Endothelial cell of umbilical vein (primary cell): ENCODE measurements at regions not wholly inside any gene's neighbourhood (a gene's known extent, or its start where the extent isn't known, plus 50 kb on each side); places are given as distances from the start of the nearest gene placed in this dataset.

Source experiments
- BruUV-seq: library from RNA; stranded (reverse); fragments of 400-500 nt; replicated peaks from 2 replicates; lab custom pipeline; 2021; lab: Mats Ljungman, UMichigan
- CTCF ChIA-PET: fragments of 300-600, 350-600 bp; sonication (Branson Sonifier 250); formaldehyde crosslinking; loops from one replicate; lab custom pipeline; 2021; ENCODE audit warnings: antibody characterized with exemption, inconsistent platforms; lab: Charles Lee
- POLR2A ChIA-PET: fragments of 300-600, 350-600 bp; sonication (Branson Sonifier 250); formaldehyde crosslinking; loops from one replicate; lab custom pipeline; 2021; ENCODE audit warnings: antibody characterized with exemption, inconsistent platforms; lab: Charles Lee
- DNase-seq: peaks from one replicate; pipeline ENCODE4 v3.0.0-alpha.2; 2011; ENCODE audit warnings: low read depth, low spot score
- FAIRE-seq: peaks from 2 replicates; lab custom pipeline; 2011; peaks lifted over from hg19 to GRCh38; lab: Jason Lieb, UNC
- H2AFZ ChIP-seq: 2 replicates; pipeline ENCODE4 v1.6.0; 2012; ENCODE audit warnings: low read depth, low read length, control low read depth, inconsistent platforms
- H3K27ac ChIP-seq: 2 replicates; pipeline ENCODE4 v1.5.1; 2011; ENCODE audit warnings: low read depth, mild to moderate bottlenecking, control low read depth, low read length, moderate library complexity; ENCODE audit not compliant: insufficient read depth
- H3K27me3 ChIP-seq, 2 experiments: 2 replicates each; pipeline versions ENCODE4 v1.6.0 to v1.6.1; 2011; ENCODE audit warnings: low read length in 2 of 2, mixed read lengths in 1 of 2; ENCODE audit not compliant: control insufficient read depth in 2 of 2, insufficient read depth in 2 of 2
- H3K36me3 ChIP-seq, 2 experiments: 2 replicates in 1 of 2; 3 replicates in 1 of 2; pipeline ENCODE4 v1.5.1; 2011; ENCODE audit warnings: low read length in 2 of 2, mild to moderate bottlenecking in 1 of 2, moderate library complexity in 1 of 2; ENCODE audit not compliant: control insufficient read depth in 2 of 2, insufficient read depth in 2 of 2; ENCODE audit errors: extremely low read depth in 1 of 2
- H3K4me1 ChIP-seq: 3 replicates; pipeline ENCODE4 v1.5.1; 2011; ENCODE audit warnings: mild to moderate bottlenecking, low read length; ENCODE audit not compliant: control insufficient read depth, insufficient read depth; ENCODE audit errors: extremely low read depth
- H3K4me2 ChIP-seq: 2 replicates; pipeline ENCODE4 v1.6.1; 2011; ENCODE audit warnings: low read length, control low read depth, mixed read lengths; ENCODE audit not compliant: insufficient read depth
- H3K4me3 ChIP-seq, 3 experiments: fragments of 200-600 bp in 1 of 3; sonication (generic), shearing (Covaris generic) in 1 of 3; replicated peaks in 1 of 3; 2 replicates each; pipeline ENCODE4 v1.5.1; 2011 to 2016; ENCODE audit warnings: control low read depth in 3 of 3, low read length in 3 of 3, mild to moderate bottlenecking in 2 of 3, inconsistent platforms in 1 of 3, low read depth in 1 of 3, moderate library complexity in 1 of 3; ENCODE audit not compliant: insufficient read depth in 1 of 3
- H3K79me2 ChIP-seq: 2 replicates; pipeline ENCODE4 v1.6.0; 2012; ENCODE audit warnings: low read length, inconsistent platforms; ENCODE audit not compliant: control insufficient read depth, insufficient read depth
- H3K9ac ChIP-seq: replicated peaks from 2 replicates; pipeline ENCODE3; 2011; ENCODE audit warnings: low read length, control low read depth; ENCODE audit not compliant: insufficient read depth; ENCODE audit errors: extremely low read depth
- H3K9me1 ChIP-seq: replicated peaks from 3 replicates; pipeline ENCODE4 v1.6.0; 2011; ENCODE audit warnings: mild to moderate bottlenecking, low read length; ENCODE audit not compliant: control insufficient read depth, insufficient read depth; ENCODE audit errors: extremely low read depth
- H3K9me3 ChIP-seq: replicated peaks from 2 replicates; pipeline ENCODE4 v1.5.1; 2012; ENCODE audit warnings: low read length, inconsistent platforms; ENCODE audit not compliant: control insufficient read depth, insufficient read depth
- H4K20me1 ChIP-seq: replicated peaks from 2 replicates; pipeline ENCODE3; 2011; ENCODE audit warnings: mild to moderate bottlenecking, low read length; ENCODE audit not compliant: control insufficient read depth, insufficient read depth; ENCODE audit errors: extremely low read depth
- CTCF ChIP-seq, 2 donors: IDR thresholded peaks; 1 replicate in 1 of 2; 2 replicates in 1 of 2; pipeline ENCODE4 v1.5.1; 2011; ENCODE audit warnings: low read length in 2 of 2, mild to moderate bottlenecking in 2 of 2, moderate library complexity in 2 of 2, control low read depth in 1 of 2, inconsistent platforms in 1 of 2, low read depth in 1 of 2; ENCODE audit not compliant: insufficient read depth in 1 of 2; ENCODE audit errors: extremely low read depth in 1 of 2
- EZH2 ChIP-seq: IDR thresholded peaks from 2 replicates; pipeline ENCODE4 v1.6.1; 2012; ENCODE audit warnings: borderline replicate concordance, low read depth, mild to moderate bottlenecking, moderate library complexity, low read length, inconsistent platforms; ENCODE audit not compliant: severe bottlenecking
- FOS ChIP-seq: IDR thresholded peaks from 2 replicates; pipeline ENCODE4 v1.6.1; 2011; ENCODE audit warnings: mild to moderate bottlenecking, low read length, moderate library complexity, borderline replicate concordance; ENCODE audit not compliant: insufficient read depth
- GATA2 ChIP-seq: IDR thresholded peaks from 2 replicates; pipeline ENCODE4 v1.7.0; 2011; ENCODE audit warnings: low read depth, mild to moderate bottlenecking, moderate library complexity, mixed read lengths, low read length; ENCODE audit not compliant: insufficient read length, insufficient read depth
- JUN ChIP-seq: IDR thresholded peaks from 2 replicates; pipeline ENCODE4 v1.6.1; 2011; ENCODE audit warnings: borderline replicate concordance, low read depth; ENCODE audit not compliant: insufficient read length, insufficient read depth
- MAX ChIP-seq: IDR thresholded peaks from 2 replicates; pipeline ENCODE4 v1.6.1; 2011; ENCODE audit not compliant: insufficient read depth, insufficient read length
- MYC ChIP-seq: IDR thresholded peaks from one replicate; pipeline ENCODE4 v1.6.1; 2011; ENCODE audit warnings: mild to moderate bottlenecking, low read depth, low read length
- POLR2A ChIP-seq: IDR thresholded peaks from 2 replicates; pipeline ENCODE4 v1.6.1; 2012; ENCODE audit warnings: low read depth, mild to moderate bottlenecking, control low read depth, low read length
- POLR2AphosphoS5 ChIP-seq: IDR thresholded peaks from 2 replicates; pipeline ENCODE4 v1.6.1; 2012; ENCODE audit warnings: low read depth, mild to moderate bottlenecking, control low read depth, low read length, moderate library complexity; ENCODE audit not compliant: insufficient read depth
- dilution Hi-C: fragments of 300-500 bp; cut with MboI; formaldehyde crosslinking; loops from one replicate; pipeline ENCODE4 v1.15.0; 2019; ENCODE audit warnings: low sequenced_read_pairs; ENCODE audit not compliant: extremely low pct_ligation_motif_present
- intact Hi-C: fragments of 100-400 bp; cut with micrococcal nuclease; formaldehyde crosslinking; loops from one replicate; pipeline ENCODE4 v1.10.0; 2022

- Histone ChIP-seq H3K9ac (no peak overlapping the region), H3K27me3 (no peaks in the 10 kb centered on the region), H3K27ac (no peak overlapping the region), H3K79me2 (no peaks in the 10 kb centered on the region), H4K20me1 (no peaks in the 10 kb centered on the region), H3K36me3 (no peaks in the 10 kb centered on the region), H3K4me1 (no peaks in the 10 kb centered on the region), H3K4me3 (no peak overlapping the region), H2AFZ (no peak overlapping the region), H3K9me1 (no peaks in the 10 kb centered on the region), H3K9me3 (no peaks in the 10 kb centered on the region), H3K4me2 (no peak overlapping the region)
- ChIA-PET POLR2A (no interaction called here), CTCF (no interaction called here)
- DNase-seq (no peak), FAIRE-seq (no peak)
- no TSS peak for BruUV-seq
- TF ChIP-seq EZH2 = no peak
- intact Hi-C loops = no loop called here
- dilution Hi-C loops = no loop called here
These were observed 318.7 kb upstream of the UBE2E3 start for GRCh38 chr2:180661686-180662030.

GRCh38 chr2:180660881-180661685 is 319.3 kb upstream of the UBE2E3 start:
- Histone ChIP-seq H3K9ac (no peak overlapping the region), H3K27ac (no peak overlapping the region), H3K27me3 (no peaks in the 10 kb centered on the region), H3K36me3 (no peaks in the 10 kb centered on the region), H3K4me2 (no peak overlapping the region), H3K4me1 (no peaks in the 10 kb centered on the region), H4K20me1 (no peaks in the 10 kb centered on the region), H3K79me2 (no peaks in the 10 kb centered on the region), H3K9me1 (no peaks in the 10 kb centered on the region), H2AFZ (no peak overlapping the region), H3K9me3 (no peaks in the 10 kb centered on the region), H3K4me3 (no peak overlapping the region)
- dilution Hi-C loops = no loop called here
- intact Hi-C loops = no loop called here
- BruUV-seq = no TSS peak
- POLR2A ChIA-PET = no interaction called here
- DNase-seq (no peak), FAIRE-seq (no peak)
- TF ChIP-seq GATA2 (no peak), POLR2A (no peak), JUN (no peak), FOS (no peak), POLR2AphosphoS5 (no peak), CTCF (IDR thresholded peaks at IDR 0.05; ENCODE audit: extremely low read depth in 1 of 2, insufficient read depth in 1 of 2, low read depth in 1 of 2, low read length in 2 of 2) (no peak), EZH2 (no peak), MYC (no peak), MAX (no peak)
- CTCF ChIA-PET = no interaction called here
